Prostate gland (tissue), 2 donors: ENCODE measurements at regions not wholly inside any gene's neighbourhood (a gene's known extent, or its start where the extent isn't known, plus 50 kb on each side); places are given as distances from the start of the nearest gene placed in this dataset.

Source experiments
- DNase-seq: peaks from one replicate; pipeline ENCODE4 v3.0.0-alpha.2; 2019; ENCODE audit warnings: low spot score
- H3K27ac ChIP-seq, 2 donors: fragments of 200-600 bp; sonication (generic); 2 replicates each; pipeline ENCODE4 v1.5.1; 2017 to 2019
- H3K27me3 ChIP-seq: fragments of 200-600 bp; sonication (generic); replicated peaks from 2 replicates; pipeline ENCODE4 v1.5.1; 2019; ENCODE audit not compliant: insufficient read depth
- H3K36me3 ChIP-seq, 2 donors: fragments of 200-600 bp; sonication (generic); 1 replicate in 1 of 2; 2 replicates in 1 of 2; pipeline versions ENCODE4 v1.5.1 to v1.8.1; 2017 to 2019
- H3K4me1 ChIP-seq: fragments of 200-600 bp; sonication (generic); replicated peaks from 2 replicates; pipeline ENCODE4 v1.5.1; 2019
- H3K4me3 ChIP-seq, 2 donors: fragments of 200-600 bp; sonication (generic); 2 replicates each; pipeline ENCODE4 v1.5.1; 2017 to 2019
- H3K9me3 ChIP-seq: fragments of 200-600 bp; sonication (generic); 2 replicates; pipeline ENCODE4 v1.5.1; 2017
- POLR2A ChIP-seq: fragments of 450-650 bp; IDR thresholded peaks from one replicate; pipeline ENCODE4 v1.6.1; 2016; ENCODE audit warnings: antibody characterized with exemption, mild to moderate bottlenecking
- POLR2AphosphoS5 ChIP-seq: sonication (generic); formaldehyde crosslinking; IDR thresholded peaks from one replicate; pipeline ENCODE4 v1.6.1; 2017; ENCODE audit warnings: antibody characterized with exemption
- WGBS: methylation state at CpG from one replicate; pipeline ENCODE4 v1.1.5; 2018; 5-methylcytosine and 5-hydroxymethylcytosine counted together
- intact Hi-C: fragments of 100-400 bp; cut with DNase I; formaldehyde crosslinking; loops from one replicate; pipeline ENCODE4 v1.14.2; 2022
- TF ChIP-seq, protein P1 (sequence below), 4 experiments: fragments of 200-600 bp in 2 of 4; fragments of 450-650 bp in 2 of 4; sonication (generic) in 2 of 4; IDR thresholded peaks; 1 replicate in 3 of 4; 2 replicates in 1 of 4; pipeline ENCODE4 v1.5.1; 2016 to 2019; ENCODE audit warnings: antibody characterized with exemption in 4 of 4, mild to moderate bottlenecking in 2 of 4, moderate library complexity in 2 of 4

DNA sequence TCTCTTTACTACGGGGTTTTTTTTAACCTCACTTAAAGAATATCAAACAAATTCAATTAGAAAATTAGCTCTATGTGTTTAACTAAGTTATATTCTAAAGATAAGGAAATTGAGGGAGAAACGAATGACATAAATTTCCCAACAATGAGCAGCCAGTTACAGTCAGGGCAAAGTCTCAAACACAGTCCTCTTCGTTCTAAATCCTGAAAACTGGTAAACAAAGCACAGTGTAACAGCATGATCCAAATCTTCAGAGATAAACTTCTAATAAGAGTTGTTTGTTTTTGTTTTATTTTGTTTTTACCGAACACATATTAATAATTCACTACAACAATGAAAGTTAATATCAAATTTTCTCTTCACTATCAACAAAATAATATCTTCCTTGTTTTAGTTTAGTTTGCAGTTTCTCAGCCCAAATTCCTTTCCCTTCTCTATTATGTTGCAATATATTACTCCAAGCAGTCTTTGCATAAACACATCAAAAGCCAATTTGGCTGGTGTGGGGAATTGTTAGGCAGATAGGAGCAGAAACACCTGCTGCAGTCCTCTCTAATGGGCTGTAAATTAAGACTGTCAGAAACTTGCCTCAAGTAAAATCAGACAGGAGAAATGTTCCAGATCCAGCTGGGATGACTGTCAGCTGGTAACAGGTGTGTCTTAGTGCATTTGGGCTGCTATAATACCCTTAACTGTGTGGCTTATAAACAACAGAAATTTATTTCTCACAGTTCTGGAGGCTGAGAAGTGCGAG, 106.5 kb upstream of the SGCG start:
- no peaks in the 10 kb centered on the region for H3K9me3 ChIP-seq
- intact Hi-C loops = no loop called here
- H3K27ac ChIP-seq = no peak overlapping the region
- WGBS = 33% methylated on average over 5 of the region's 5 CpGs
- H3K4me1 ChIP-seq = no peaks in the 10 kb centered on the region
- DNase-seq = no peak
- H3K4me3 ChIP-seq = no peak overlapping the region
- H3K36me3 ChIP-seq = no peaks in the 10 kb centered on the region
- H3K27me3 ChIP-seq = no peaks in the 10 kb centered on the region
- TF ChIP-seq, protein P1, sequence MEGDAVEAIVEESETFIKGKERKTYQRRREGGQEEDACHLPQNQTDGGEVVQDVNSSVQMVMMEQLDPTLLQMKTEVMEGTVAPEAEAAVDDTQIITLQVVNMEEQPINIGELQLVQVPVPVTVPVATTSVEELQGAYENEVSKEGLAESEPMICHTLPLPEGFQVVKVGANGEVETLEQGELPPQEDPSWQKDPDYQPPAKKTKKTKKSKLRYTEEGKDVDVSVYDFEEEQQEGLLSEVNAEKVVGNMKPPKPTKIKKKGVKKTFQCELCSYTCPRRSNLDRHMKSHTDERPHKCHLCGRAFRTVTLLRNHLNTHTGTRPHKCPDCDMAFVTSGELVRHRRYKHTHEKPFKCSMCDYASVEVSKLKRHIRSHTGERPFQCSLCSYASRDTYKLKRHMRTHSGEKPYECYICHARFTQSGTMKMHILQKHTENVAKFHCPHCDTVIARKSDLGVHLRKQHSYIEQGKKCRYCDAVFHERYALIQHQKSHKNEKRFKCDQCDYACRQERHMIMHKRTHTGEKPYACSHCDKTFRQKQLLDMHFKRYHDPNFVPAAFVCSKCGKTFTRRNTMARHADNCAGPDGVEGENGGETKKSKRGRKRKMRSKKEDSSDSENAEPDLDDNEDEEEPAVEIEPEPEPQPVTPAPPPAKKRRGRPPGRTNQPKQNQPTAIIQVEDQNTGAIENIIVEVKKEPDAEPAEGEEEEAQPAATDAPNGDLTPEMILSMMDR (IDR thresholded peaks at IDR 0.05) = no peak
- TF ChIP-seq POLR2AphosphoS5 = no peak
- no peak for TF ChIP-seq POLR2A

DNA sequence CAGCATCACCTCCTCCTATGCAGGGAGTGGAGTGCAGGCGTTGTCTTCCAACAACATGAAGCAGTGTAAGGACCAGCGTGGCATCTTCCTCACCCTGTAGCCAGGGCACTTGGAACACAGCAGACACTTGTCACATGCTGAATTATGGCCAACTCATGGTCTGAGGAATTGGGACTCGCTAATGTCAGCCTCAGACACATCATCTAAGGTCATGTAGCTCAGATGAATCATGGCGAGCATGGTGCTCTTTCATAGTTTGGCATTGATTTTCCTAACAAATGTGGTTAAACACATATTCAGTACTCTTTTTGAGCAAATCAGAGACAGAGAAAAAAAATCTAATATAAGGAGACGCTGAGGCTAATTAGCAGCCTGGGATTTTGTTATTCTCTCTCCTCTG, 99.6 kb upstream of the SGCG start:
- intact Hi-C loops = no loop called here
- WGBS = 91% methylated on average over 5 of the region's 5 CpGs
- no peak for TF ChIP-seq POLR2AphosphoS5
- no peak for TF ChIP-seq POLR2A
- TF ChIP-seq, protein P1 (IDR thresholded peaks at IDR 0.05) = no peak
- H3K27me3 ChIP-seq = no peaks in the 10 kb centered on the region
- no peak overlapping the region for H3K4me3 ChIP-seq
- no peak overlapping the region for H3K27ac ChIP-seq
- no peak for DNase-seq
- H3K36me3 ChIP-seq = no peaks in the 10 kb centered on the region
- no peaks in the 10 kb centered on the region for H3K9me3 ChIP-seq
- no peaks in the 10 kb centered on the region for H3K4me1 ChIP-seq

DNA sequence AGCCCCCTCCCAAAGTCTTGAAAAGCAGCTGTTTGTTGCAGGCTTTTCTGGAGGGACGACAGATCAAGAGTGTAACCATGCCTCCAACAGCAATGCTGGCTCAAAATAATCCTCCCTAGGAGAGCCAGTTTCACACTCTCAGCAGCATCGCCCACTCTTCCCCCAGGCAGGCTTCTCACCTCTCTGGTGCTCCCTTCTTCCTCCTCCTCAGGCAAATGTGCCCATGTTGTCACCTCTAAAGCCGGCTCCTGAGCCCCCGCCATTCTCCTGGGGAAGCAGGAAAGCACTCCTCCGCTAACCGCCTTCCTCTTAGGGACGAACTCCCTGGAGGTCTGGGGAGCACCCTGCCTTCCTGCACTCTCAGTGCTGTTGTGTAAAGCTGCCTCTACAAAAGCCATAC, 98.9 kb upstream of the SGCG start:
- intact Hi-C loops = no loop called here
- no peaks in the 10 kb centered on the region for H3K36me3 ChIP-seq
- no peaks in the 10 kb centered on the region for H3K27me3 ChIP-seq
- no peaks in the 10 kb centered on the region for H3K4me1 ChIP-seq
- 75% methylated on average over 7 of the region's 7 CpGs for WGBS
- H3K9me3 ChIP-seq = no peaks in the 10 kb centered on the region
- no peak overlapping the region for H3K4me3 ChIP-seq
- H3K27ac ChIP-seq = no peak overlapping the region
- DNase-seq = no peak
- TF ChIP-seq POLR2AphosphoS5 (no peak), POLR2A (no peak)
- TF ChIP-seq, protein P1 (IDR thresholded peaks at IDR 0.05) = no peak

DNA sequence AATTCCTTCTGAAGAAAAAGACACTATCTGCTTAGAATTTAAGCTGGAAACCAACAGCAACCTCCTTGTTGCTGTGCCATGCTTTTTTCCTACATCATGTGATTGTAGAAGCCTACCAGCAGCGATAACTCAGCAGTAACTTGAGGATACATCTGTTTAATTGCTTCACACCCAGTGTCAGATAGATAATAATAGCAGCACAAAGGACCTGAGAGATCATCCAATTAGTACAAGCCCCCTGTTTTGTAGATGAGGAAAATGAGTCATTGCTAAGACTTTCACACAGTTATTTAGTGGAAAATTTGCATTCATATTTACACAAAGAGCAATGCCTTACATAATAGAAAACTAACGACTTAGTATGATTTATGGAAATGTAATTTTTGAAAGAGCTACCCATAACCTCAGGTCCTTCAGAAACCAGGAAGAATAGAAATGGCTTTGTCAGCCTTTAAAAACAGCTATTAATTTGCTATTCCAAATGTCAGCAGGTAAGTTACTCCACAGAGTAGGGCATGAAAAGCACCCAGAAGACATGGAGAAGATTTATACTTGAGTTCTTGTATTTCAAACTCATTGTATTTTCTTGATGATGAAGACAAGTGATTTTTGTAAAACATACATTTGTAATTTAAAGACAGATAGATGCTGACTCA, 93.7 kb upstream of the SGCG start:
- intact Hi-C loops = no loop called here
- no peak for DNase-seq
- Histone ChIP-seq H3K27ac (no peak overlapping the region), H3K27me3 (no peaks in the 10 kb centered on the region), H3K9me3 (no peaks in the 10 kb centered on the region), H3K36me3 (no peaks in the 10 kb centered on the region), H3K4me1 (no peaks in the 10 kb centered on the region), H3K4me3 (no peak overlapping the region)
- TF ChIP-seq POLR2AphosphoS5 (no peak), POLR2A (no peak)
- TF ChIP-seq, protein P1 (IDR thresholded peaks at IDR 0.05) = no peak
- 52% methylated on average over 2 of the region's 2 CpGs for WGBS

DNA sequence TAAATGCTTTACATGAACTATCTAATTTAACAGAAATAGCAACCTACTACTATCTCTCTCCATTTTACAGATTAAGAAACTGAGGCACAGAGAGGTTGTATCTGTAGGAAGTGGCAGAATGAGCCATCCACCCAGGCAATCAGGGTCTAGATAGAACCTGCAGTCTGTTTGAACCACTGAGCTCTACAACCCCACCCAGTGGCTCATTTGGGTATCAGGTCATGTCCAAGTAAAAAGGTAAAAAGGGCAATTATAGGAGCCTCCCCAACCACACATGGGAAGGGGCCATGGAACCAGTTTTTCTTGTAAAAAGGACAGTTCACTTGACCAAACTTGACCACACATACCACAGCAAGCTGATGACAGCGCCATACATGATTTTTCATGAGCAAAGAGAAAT, 92.9 kb upstream of the SGCG start:
- Histone ChIP-seq H3K9me3 (no peaks in the 10 kb centered on the region), H3K4me3 (no peak overlapping the region), H3K27me3 (no peaks in the 10 kb centered on the region), H3K4me1 (no peaks in the 10 kb centered on the region), H3K36me3 (no peaks in the 10 kb centered on the region), H3K27ac (no peak overlapping the region)
- WGBS = 71% methylated on average over 1 of the region's 1 CpG
- intact Hi-C loops = no loop called here
- TF ChIP-seq POLR2A (no peak), POLR2AphosphoS5 (no peak)
- TF ChIP-seq, protein P1 (IDR thresholded peaks at IDR 0.05) = no peak
- DNase-seq = no peak
